HUES6 (cell line): ENCODE measurements at regions not wholly inside any gene's neighbourhood (a gene's known extent, or its start where the extent isn't known, plus 50 kb on each side); places are given as distances from the start of the nearest gene placed in this dataset.

ENCODE experiments used
- H3K27ac ChIP-seq: 2 replicates; pipeline ENCODE4 v1.7.0; 2013; ENCODE audit warnings: low read depth, mild to moderate bottlenecking, low read length, inconsistent platforms
- H3K27me3 ChIP-seq: 2 replicates; pipeline ENCODE4 v1.6.1; 2013; ENCODE audit warnings: low read length; ENCODE audit not compliant: control insufficient read depth, insufficient read depth
- H3K36me3 ChIP-seq: 2 replicates; pipeline ENCODE4 v1.6.1; 2013; ENCODE audit warnings: low read length; ENCODE audit not compliant: control insufficient read depth, insufficient read depth
- H3K4me1 ChIP-seq: 2 replicates; pipeline ENCODE4 v1.6.1; 2013; ENCODE audit warnings: low read length; ENCODE audit not compliant: control insufficient read depth, insufficient read depth
- H3K4me3 ChIP-seq: 2 replicates; pipeline ENCODE4 v1.5.1; 2013; ENCODE audit warnings: low read depth, low read length
- H3K9ac ChIP-seq: one replicate; pipeline ENCODE4 v1.6.1; 2013; ENCODE audit warnings: mild to moderate bottlenecking, low read length
- H3K9me3 ChIP-seq: 2 replicates; pipeline ENCODE4 v1.6.1; 2013; ENCODE audit warnings: low read depth, low read length; ENCODE audit not compliant: control insufficient read depth, insufficient read depth

DNA sequence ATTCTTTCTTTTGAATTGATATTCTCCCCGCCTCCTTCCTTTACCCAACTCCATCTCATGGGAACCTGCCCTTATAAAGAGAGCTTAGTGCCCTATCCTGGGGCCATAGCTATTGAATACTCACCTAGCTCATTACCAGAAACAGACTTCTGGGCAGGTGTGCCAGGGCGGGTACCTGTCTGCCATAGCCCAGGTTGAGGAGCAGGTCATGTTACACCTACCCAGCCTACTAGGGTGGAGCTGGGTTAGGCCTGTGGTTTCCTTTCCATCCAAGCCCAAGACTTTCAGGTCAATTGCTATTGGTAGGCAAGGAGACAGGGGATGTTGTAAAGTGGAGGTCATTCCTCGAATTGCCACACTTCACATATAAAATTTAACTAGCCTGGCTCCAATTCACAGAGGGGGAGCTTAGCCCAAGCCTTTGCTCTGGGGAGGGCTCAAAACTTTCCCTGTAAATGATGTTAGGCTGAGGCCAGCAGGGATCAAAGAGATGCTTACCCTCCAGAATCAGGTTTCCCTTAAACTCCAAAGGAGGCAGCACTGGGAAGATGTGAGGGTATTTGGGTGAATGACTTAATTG is 87.1 kb upstream of the IPO9 start:
- Histone ChIP-seq H3K27ac (no peak overlapping the region), H3K9ac (no peak overlapping the region), H3K4me1 (peaks cover 42% of the 10 kb centered on the region), H3K9me3 (no peaks in the 10 kb centered on the region), H3K27me3 (no peaks in the 10 kb centered on the region), H3K4me3 (no peak overlapping the region), H3K36me3 (0 out of 2 replicates have a peak, but pooled peaks cover 4% of the 10 kb centered on the region)

DNA sequence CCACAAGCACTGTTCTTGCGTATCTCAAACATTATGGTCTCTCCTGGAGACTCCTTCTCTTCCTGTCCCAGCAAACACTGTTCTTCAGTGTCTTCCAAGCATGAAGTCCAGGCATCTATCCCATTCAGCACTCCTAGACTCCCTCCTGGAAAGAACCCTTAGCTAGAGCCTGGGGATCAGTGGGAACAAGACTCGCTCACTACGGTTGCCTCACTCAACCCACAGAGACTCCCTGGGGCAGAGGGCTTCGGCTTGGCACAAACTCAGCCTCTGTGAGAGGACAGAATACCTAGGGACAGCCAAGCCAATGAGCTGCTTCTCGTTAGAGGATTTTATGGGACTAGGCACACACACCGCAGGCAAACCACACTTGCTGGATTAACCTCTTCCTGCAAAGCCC is 86.5 kb upstream of the IPO9 start:
- no peaks in the 10 kb centered on the region for H3K27me3 ChIP-seq

DNA sequence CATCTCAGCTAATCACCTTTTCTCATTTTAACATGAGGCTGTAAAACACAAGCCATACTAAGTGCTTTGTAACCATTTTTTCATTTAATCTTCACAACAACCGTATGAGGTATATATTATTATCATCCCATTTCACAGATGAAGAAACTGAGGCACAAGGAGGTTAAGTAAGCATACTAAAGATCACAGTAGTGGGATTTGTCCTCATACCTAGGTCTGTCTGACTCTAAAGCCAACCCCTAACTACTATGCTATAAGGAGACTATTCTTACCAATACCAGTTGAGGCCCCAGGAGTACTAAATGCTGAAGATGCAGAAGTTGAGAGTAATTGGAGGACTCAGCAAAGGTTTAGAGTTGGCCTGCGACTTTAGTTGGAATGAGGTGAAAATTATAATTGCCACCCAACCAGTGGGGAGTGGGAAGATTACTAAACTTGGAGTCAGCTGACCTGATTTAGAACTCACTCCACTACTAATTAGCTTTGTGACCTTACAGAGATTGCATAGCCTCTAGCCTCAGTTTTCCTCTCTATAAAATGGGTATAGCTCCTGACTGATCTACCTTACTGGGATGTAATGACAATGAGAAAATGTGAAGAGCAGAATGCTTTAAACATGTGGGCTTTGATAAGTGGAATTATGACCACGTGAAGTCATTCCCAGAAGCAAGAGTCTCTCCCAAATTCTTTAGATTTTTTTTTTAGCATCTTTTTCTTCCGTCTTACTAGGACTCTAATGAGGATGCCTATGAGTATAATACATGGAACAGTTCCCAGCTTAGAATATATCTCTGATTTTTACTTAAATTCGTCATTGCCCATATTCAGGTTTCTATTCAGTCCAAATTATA is 85.8 kb upstream of the IPO9 start:
- Histone ChIP-seq H3K9me3 (no peaks in the 10 kb centered on the region), H3K4me1 (peaks cover 36% of the 10 kb centered on the region), H3K36me3 (0 out of 2 replicates have a peak, but pooled peaks cover 4% of the 10 kb centered on the region), H3K9ac (no peak overlapping the region), H3K4me3 (no peak overlapping the region), H3K27me3 (no peaks in the 10 kb centered on the region), H3K27ac (no peak overlapping the region)

More for the DNA sequence above, 86.5 kb upstream of the IPO9 start:
- H3K4me3 ChIP-seq, result no peak overlapping the region
- H3K9ac ChIP-seq, result no peak overlapping the region
- H3K4me1 ChIP-seq, result peaks cover 36% of the 10 kb centered on the region
- no peaks in the 10 kb centered on the region for H3K9me3 ChIP-seq
- H3K36me3 ChIP-seq, result 0 out of 2 replicates have a peak, but pooled peaks cover 4% of the 10 kb centered on the region
- no peak overlapping the region for H3K27ac ChIP-seq

DNA sequence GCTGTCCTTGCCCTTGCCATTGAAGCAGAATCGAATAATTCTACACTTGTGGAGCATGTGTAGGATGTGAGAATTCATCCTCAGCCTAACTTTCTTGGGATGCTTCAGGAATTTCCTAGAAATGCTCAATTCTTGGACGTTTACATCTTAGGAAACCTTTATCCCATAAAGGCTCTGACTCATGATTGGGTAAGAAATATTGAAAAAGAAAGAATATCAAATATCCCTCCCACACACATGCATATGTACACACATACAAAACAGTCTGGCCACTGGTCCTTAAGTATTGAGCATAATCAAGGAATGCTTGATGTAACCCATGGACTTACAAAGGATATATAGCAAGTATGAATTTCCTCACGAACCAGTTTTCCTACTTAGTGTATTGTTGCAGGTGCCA is 83.9 kb upstream of the IPO9 start:
- Histone ChIP-seq H3K27me3 (no peaks in the 10 kb centered on the region), H3K36me3 (0 out of 2 replicates have a peak, but pooled peaks cover 4% of the 10 kb centered on the region)

DNA sequence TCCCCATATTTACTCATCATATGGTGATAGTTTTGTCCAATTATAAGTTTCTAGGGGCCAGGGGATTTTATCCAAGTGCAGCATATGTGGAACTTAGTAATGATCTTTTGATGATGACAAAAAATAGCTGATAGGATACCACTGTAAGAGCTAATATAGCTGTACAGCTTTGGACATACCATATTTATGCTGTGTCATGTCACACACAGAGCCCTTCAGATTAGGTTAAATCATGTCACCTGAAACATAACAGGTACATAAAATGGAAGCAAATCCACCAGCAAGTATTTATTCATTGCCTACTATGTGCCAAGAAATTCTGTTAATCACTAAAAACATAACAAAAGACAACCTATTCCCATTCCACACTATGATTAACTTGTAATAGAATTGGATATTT is 82.8 kb upstream of the IPO9 start:
- Histone ChIP-seq H3K36me3 (0 out of 2 replicates have a peak, but pooled peaks cover 4% of the 10 kb centered on the region), H3K4me3 (no peak overlapping the region), H3K27ac (no peak overlapping the region), H3K4me1 (peaks cover 34% of the 10 kb centered on the region), H3K9ac (no peak overlapping the region), H3K9me3 (no peaks in the 10 kb centered on the region), H3K27me3 (no peaks in the 10 kb centered on the region)

More for the DNA sequence above, 83.9 kb upstream of the IPO9 start:
- H3K4me1 ChIP-seq, result peaks cover 33% of the 10 kb centered on the region
- H3K4me3 ChIP-seq, result no peak overlapping the region
- H3K27ac ChIP-seq, result no peak overlapping the region
- H3K9ac ChIP-seq, result no peak overlapping the region
- H3K9me3 ChIP-seq, result no peaks in the 10 kb centered on the region

DNA sequence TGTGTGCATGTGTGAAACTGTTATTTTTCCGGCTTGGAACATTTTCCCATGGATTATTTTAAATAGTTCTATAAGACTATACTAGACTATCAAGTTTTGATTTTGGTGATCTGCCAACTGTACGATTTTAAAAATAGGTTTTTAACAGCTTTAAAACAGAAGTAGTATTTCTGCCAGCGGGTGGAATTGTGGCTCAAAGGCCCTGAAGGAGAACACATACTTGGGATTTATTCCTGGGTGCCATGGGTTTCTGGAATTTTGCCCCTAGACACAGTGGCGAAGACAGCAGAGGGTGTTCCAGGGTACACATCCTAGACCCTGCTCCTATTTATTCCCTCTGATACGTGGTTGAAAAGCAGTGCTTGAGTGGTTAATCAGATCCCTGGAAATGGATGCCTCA is 81.7 kb upstream of the IPO9 start:
- H3K27me3 ChIP-seq, result no peaks in the 10 kb centered on the region
- no peak overlapping the region for H3K9ac ChIP-seq
- H3K4me1 ChIP-seq, result peaks cover 32% of the 10 kb centered on the region
- H3K9me3 ChIP-seq, result no peaks in the 10 kb centered on the region
- no peak overlapping the region for H3K4me3 ChIP-seq
- H3K36me3 ChIP-seq, result 0 out of 2 replicates have a peak, but pooled peaks cover 4% of the 10 kb centered on the region
- H3K27ac ChIP-seq, result no peak overlapping the region

DNA sequence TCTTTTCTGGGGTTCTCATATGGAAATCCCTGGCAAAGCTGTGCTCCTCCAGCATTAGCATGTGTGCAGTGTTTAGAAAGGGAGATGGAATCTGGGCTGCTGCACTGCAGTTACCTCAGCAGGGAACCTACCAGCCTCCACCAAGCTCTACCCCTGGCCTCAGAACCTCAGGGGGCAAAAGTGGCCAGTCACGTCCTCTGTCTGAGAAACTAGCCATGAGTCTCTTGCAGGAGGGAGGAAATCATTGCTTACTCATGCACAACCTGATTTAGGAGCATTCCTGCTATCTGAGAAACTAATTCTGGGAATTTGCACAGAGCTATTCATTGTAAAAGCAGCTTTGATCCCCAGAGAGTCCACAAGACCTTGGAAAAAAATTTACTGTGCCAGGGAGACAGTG is 80.6 kb upstream of the IPO9 start:
- H3K36me3 ChIP-seq, result 0 out of 2 replicates have a peak, but pooled peaks cover 4% of the 10 kb centered on the region
- H3K4me1 ChIP-seq, result peaks cover 39% of the 10 kb centered on the region
- H3K27me3 ChIP-seq, result no peaks in the 10 kb centered on the region
- H3K27ac ChIP-seq, result no peak overlapping the region
- H3K4me3 ChIP-seq, result no peak overlapping the region
- H3K9ac ChIP-seq, result no peak overlapping the region
- H3K9me3 ChIP-seq, result no peaks in the 10 kb centered on the region

DNA sequence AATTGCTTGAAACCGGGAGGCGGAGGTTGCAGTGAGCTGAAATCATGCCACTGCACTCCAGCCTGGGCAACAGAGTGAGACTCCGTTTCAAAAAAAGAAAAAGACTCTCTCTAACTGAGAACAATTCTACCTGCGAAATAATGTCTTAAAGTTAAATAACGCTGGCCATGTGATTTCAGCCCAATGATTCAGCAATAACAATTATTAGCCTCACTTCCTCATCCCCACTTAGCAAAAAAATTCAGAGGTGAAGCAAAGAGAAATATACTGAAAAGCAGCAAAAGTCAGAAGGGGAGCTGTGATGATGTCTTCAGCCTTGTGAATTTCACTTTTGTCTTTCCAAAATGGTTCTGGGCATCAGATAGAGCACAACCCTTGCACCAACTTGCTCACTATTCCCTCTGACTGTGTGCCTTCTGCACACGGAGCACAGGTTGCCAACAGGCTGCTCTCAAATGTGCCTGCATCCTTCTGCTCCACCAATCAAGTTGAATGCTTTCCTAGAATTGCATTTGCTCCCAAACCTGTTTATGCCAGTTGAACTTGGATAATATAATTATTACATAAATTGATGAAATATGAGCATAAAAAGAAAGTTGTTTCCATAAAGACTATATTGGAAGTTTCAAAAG is 79.8 kb upstream of the IPO9 start:
- no peak overlapping the region for H3K9ac ChIP-seq
- H3K4me3 ChIP-seq, result no peak overlapping the region

DNA sequence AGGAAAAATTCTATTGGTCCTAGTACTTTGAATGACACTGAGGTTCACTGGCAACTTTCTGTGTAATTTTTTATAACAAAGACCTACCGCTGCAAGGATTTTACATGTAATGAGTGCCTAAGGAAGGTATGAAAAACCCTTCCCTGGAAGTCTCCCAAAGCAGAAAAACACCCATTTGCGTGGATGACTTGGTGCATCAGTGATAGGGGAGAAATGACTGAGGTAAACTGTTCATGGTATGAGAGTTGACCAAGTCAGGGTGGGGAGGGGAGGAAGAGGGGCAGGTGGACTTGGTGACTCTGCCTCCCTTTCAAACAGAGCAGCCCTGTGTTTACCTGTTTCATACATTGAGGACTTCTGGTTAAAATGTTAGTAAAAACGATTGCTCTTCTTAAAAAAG is 78.8 kb upstream of the IPO9 start:
- no peaks in the 10 kb centered on the region for H3K9me3 ChIP-seq
- H3K4me3 ChIP-seq, result no peak overlapping the region
- peaks cover 49% of the 10 kb centered on the region for H3K4me1 ChIP-seq
- H3K27ac ChIP-seq, result no peak overlapping the region
- 0 out of 2 replicates have a peak, but pooled peaks cover 3% of the 10 kb centered on the region for H3K36me3 ChIP-seq
- no peaks in the 10 kb centered on the region for H3K27me3 ChIP-seq
- H3K9ac ChIP-seq, result no peak overlapping the region

More for the DNA sequence above, 79.8 kb upstream of the IPO9 start:
- Histone ChIP-seq H3K36me3 (0 out of 2 replicates have a peak, but pooled peaks cover 4% of the 10 kb centered on the region), H3K27me3 (no peaks in the 10 kb centered on the region), H3K9me3 (no peaks in the 10 kb centered on the region), H3K4me1 (peaks cover 47% of the 10 kb centered on the region), H3K27ac (no peak overlapping the region)

DNA sequence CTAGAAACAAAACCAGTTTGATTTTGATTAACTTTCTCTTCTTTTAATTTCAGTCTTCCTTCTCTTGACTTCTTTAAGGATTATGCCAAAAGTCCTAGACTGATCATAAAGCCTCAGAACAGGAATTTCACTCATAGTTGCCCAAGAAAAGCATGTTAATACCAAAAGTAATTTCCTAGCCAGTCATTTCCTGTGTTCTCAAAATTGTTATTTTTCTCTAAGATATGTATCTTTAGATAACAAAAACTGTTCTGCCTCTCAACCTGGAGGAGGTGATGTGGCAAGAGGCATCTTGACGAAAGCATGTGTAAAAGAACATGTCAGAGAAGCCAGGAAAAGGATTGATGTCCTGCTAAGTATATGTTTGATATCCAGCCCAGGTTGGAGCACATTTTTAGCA is 78.0 kb upstream of the IPO9 start:
- Histone ChIP-seq H3K27ac (no peak overlapping the region), H3K4me3 (no peak overlapping the region), H3K9ac (no peak overlapping the region), H3K27me3 (no peaks in the 10 kb centered on the region), H3K36me3 (no peaks in the 10 kb centered on the region), H3K4me1 (peaks cover 49% of the 10 kb centered on the region), H3K9me3 (no peaks in the 10 kb centered on the region)

DNA sequence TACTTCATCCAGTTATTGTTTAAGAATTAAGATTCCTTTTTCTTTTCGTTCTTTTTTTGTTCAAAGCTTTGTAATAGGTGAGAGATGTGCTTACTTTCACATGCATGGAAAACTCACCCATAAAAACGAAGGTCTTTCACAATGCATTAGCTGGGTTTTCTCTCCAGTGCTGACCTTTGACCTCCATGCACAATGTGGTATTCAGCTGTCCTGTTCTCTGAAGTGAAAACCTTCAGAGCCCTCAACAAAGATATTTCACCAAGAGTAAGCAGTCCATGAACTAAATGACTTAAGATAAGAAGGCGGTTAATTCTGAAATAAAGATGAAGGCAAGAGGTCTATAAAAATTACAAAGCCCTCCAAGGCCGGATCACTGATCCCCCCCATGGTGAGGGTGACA is 77.1 kb upstream of the IPO9 start:
- no peaks in the 10 kb centered on the region for H3K27me3 ChIP-seq
- no peak overlapping the region for H3K4me3 ChIP-seq
- H3K9me3 ChIP-seq, result no peaks in the 10 kb centered on the region
- H3K27ac ChIP-seq, result no peak overlapping the region
- no peak overlapping the region for H3K9ac ChIP-seq
- peaks cover 49% of the 10 kb centered on the region for H3K4me1 ChIP-seq
- no peaks in the 10 kb centered on the region for H3K36me3 ChIP-seq
